ENCODE measurements at regions not wholly inside any gene's neighbourhood (a gene's known extent, or its start where the extent isn't known, plus 50 kb on each side); places are given as distances from the start of the nearest gene placed in this dataset.

DNA sequence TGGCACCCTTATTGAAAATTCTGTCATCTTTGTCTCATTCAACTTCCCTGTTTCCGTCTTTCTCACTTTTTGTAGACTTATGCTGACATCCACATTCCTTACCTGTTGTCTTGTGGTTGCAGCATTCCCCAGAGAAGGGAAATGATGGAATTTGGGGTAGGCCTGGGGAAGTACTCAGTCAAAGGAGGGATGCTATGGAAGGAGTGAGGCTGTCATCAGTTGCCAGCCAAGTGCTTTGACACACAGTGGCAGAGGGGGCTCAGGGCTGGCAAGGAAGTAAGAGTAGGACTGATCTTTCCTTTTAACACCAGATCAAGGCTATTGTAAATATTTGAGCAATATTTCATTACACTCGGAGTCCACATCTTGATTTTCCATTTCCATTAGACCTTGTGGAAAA is 64.4 kb downstream of the RPLP1 start (continued):
- no peak for TF ChIP-seq CREM (CRISPR knock-in tag; IDR thresholded peaks at IDR 0.05)

DNA sequence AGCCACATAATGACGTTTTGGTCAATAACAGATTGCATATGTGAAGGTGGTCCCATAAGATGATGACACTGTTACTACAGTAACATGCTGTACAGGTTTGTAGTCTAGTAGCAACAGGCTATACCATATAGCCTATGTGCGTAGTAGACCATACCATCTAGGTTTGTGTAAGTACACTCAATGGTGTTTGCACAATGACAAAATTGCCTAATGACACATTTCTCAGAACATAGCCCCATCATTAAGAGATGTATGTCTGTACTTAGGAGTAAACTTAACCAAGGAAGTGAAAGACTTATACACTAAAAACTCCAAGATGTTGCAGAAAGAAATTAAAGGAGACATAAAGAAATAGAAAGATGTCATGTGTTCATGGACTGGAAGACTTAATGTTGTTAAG is 66.2 kb downstream of the RPLP1 start:
- peaks cover 3% of the 10 kb centered on the region for H3K9me3 Mint-ChIP-seq
- no peaks in the 10 kb centered on the region for H3K27me3 Mint-ChIP-seq (ENCODE audit: low read depth)
- DNase-seq (ENCODE audit: low spot score) (no peak), ATAC-seq (no peak)
- H3K4me3 Mint-ChIP-seq = no peak overlapping the region
- H3K4me1 Mint-ChIP-seq = peaks cover 8% of the 10 kb centered on the region
- TF ChIP-seq, protein P1, sequence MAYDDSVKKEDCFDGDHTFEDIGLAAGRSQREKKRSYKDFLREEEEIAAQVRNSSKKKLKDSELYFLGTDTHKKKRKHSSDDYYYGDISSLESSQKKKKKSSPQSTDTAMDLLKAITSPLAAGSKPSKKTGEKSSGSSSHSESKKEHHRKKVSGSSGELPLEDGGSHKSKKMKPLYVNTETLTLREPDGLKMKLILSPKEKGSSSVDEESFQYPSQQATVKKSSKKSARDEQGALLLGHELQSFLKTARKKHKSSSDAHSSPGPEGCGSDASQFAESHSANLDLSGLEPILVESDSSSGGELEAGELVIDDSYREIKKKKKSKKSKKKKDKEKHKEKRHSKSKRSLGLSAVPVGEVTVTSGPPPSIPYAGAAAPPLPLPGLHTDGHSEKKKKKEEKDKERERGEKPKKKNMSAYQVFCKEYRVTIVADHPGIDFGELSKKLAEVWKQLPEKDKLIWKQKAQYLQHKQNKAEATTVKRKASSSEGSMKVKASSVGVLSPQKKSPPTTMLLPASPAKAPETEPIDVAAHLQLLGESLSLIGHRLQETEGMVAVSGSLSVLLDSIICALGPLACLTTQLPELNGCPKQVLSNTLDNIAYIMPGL (CRISPR knock-in tag; IDR thresholded peaks at IDR 0.05) = no peak
- TF ChIP-seq SP1 (CRISPR knock-in tag; conservative IDR thresholded peaks at IDR 0.05) = no peak
- TF ChIP-seq GTF2I (CRISPR knock-in tag; conservative IDR thresholded peaks at IDR 0.05) = no peak
- TF ChIP-seq, protein P2, sequence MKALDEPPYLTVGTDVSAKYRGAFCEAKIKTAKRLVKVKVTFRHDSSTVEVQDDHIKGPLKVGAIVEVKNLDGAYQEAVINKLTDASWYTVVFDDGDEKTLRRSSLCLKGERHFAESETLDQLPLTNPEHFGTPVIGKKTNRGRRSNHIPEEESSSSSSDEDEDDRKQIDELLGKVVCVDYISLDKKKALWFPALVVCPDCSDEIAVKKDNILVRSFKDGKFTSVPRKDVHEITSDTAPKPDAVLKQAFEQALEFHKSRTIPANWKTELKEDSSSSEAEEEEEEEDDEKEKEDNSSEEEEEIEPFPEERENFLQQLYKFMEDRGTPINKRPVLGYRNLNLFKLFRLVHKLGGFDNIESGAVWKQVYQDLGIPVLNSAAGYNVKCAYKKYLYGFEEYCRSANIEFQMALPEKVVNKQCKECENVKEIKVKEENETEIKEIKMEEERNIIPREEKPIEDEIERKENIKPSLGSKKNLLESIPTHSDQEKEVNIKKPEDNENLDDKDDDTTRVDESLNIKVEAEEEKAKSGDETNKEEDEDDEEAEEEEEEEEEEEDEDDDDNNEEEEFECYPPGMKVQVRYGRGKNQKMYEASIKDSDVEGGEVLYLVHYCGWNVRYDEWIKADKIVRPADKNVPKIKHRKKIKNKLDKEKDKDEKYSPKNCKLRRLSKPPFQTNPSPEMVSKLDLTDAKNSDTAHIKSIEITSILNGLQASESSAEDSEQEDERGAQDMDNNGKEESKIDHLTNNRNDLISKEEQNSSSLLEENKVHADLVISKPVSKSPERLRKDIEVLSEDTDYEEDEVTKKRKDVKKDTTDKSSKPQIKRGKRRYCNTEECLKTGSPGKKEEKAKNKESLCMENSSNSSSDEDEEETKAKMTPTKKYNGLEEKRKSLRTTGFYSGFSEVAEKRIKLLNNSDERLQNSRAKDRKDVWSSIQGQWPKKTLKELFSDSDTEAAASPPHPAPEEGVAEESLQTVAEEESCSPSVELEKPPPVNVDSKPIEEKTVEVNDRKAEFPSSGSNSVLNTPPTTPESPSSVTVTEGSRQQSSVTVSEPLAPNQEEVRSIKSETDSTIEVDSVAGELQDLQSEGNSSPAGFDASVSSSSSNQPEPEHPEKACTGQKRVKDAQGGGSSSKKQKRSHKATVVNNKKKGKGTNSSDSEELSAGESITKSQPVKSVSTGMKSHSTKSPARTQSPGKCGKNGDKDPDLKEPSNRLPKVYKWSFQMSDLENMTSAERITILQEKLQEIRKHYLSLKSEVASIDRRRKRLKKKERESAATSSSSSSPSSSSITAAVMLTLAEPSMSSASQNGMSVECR (CRISPR knock-in tag; IDR thresholded peaks at IDR 0.05; ENCODE audit: borderline replicate concordance) = no peak
- TF ChIP-seq, protein P3, sequence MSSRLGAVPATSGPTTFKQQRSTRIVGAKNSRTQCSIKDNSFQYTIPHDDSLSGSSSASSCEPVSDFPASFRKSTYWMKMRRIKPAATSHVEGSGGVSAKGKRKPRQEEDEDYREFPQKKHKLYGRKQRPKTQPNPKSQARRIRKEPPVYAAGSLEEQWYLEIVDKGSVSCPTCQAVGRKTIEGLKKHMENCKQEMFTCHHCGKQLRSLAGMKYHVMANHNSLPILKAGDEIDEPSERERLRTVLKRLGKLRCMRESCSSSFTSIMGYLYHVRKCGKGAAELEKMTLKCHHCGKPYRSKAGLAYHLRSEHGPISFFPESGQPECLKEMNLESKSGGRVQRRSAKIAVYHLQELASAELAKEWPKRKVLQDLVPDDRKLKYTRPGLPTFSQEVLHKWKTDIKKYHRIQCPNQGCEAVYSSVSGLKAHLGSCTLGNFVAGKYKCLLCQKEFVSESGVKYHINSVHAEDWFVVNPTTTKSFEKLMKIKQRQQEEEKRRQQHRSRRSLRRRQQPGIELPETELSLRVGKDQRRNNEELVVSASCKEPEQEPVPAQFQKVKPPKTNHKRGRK (CRISPR knock-in tag; IDR thresholded peaks at IDR 0.05; ENCODE audit: borderline replicate concordance) = no peak
- TF ChIP-seq, protein P4, sequence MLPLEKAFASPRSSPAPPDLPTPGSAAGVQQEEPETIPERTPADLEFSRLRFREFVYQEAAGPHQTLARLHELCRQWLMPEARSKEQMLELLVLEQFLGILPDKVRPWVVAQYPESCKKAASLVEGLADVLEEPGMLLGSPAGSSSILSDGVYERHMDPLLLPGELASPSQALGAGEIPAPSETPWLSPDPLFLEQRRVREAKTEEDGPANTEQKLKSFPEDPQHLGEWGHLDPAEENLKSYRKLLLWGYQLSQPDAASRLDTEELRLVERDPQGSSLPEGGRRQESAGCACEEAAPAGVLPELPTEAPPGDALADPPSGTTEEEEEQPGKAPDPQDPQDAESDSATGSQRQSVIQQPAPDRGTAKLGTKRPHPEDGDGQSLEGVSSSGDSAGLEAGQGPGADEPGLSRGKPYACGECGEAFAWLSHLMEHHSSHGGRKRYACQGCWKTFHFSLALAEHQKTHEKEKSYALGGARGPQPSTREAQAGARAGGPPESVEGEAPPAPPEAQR (CRISPR knock-in tag; IDR thresholded peaks at IDR 0.05) = no peak
- no peak for TF ChIP-seq CREB1 (CRISPR knock-in tag; IDR thresholded peaks at IDR 0.05)
- no peak for TF ChIP-seq SOX15 (CRISPR knock-in tag; IDR thresholded peaks at IDR 0.05)
- TF ChIP-seq ZNF121 (CRISPR knock-in tag; IDR thresholded peaks at IDR 0.05) = no peak
- TF ChIP-seq, protein P5, sequence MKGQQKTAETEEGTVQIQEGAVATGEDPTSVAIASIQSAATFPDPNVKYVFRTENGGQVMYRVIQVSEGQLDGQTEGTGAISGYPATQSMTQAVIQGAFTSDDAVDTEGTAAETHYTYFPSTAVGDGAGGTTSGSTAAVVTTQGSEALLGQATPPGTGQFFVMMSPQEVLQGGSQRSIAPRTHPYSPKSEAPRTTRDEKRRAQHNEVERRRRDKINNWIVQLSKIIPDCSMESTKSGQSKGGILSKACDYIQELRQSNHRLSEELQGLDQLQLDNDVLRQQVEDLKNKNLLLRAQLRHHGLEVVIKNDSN (CRISPR knock-in tag; IDR thresholded peaks at IDR 0.05) = no peak
- TF ChIP-seq NFYB (CRISPR knock-in tag; conservative IDR thresholded peaks at IDR 0.05; ENCODE audit: low read depth) = no peak
- ChIA-PET CTCF (no interaction called here), POLR2A (no interaction called here)
- no peak overlapping the region for H3K27ac Mint-ChIP-seq
- no peaks in the 10 kb centered on the region for H3K36me3 Mint-ChIP-seq

DNA sequence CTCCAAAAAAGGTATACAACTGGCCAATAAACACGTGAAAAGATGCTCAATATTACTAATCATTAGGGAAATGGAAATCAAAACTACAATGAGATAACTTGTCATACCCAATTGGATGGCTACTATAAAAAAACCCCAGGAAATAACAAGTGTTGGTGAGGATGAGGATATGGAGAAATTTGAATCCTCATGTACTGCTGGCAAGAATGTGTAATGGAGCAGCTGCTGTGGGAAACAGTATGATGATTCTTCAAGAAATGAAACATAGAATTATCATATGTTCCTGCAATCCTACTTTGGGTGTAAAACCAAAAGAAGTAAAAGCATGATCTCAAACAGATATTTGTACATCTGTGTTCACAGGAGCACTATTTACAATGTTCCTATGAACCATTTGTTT is 67.4 kb downstream of the RPLP1 start:
- H3K27me3 Mint-ChIP-seq (ENCODE audit: low read depth) = no peaks in the 10 kb centered on the region; the same call in 1 of the 2 replicates
- CTCF ChIA-PET = no interaction called here
- no peak for DNase-seq (ENCODE audit: low spot score)
- TF ChIP-seq ZNF219 (CRISPR knock-in tag; IDR thresholded peaks at IDR 0.05; ENCODE audit: borderline replicate concordance) (no peak), ZNF263 (CRISPR knock-in tag; IDR thresholded peaks at IDR 0.05; ENCODE audit: low read depth) (no peak), GABPB1 (CRISPR knock-in tag; IDR thresholded peaks at IDR 0.05) (no peak), ESRRA (CRISPR knock-in tag; IDR thresholded peaks at IDR 0.05; ENCODE audit: borderline replicate concordance) (no peak)
- TF ChIP-seq, protein P6, sequence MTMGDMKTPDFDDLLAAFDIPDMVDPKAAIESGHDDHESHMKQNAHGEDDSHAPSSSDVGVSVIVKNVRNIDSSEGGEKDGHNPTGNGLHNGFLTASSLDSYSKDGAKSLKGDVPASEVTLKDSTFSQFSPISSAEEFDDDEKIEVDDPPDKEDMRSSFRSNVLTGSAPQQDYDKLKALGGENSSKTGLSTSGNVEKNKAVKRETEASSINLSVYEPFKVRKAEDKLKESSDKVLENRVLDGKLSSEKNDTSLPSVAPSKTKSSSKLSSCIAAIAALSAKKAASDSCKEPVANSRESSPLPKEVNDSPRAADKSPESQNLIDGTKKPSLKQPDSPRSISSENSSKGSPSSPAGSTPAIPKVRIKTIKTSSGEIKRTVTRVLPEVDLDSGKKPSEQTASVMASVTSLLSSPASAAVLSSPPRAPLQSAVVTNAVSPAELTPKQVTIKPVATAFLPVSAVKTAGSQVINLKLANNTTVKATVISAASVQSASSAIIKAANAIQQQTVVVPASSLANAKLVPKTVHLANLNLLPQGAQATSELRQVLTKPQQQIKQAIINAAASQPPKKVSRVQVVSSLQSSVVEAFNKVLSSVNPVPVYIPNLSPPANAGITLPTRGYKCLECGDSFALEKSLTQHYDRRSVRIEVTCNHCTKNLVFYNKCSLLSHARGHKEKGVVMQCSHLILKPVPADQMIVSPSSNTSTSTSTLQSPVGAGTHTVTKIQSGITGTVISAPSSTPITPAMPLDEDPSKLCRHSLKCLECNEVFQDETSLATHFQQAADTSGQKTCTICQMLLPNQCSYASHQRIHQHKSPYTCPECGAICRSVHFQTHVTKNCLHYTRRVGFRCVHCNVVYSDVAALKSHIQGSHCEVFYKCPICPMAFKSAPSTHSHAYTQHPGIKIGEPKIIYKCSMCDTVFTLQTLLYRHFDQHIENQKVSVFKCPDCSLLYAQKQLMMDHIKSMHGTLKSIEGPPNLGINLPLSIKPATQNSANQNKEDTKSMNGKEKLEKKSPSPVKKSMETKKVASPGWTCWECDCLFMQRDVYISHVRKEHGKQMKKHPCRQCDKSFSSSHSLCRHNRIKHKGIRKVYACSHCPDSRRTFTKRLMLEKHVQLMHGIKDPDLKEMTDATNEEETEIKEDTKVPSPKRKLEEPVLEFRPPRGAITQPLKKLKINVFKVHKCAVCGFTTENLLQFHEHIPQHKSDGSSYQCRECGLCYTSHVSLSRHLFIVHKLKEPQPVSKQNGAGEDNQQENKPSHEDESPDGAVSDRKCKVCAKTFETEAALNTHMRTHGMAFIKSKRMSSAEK (CRISPR knock-in tag; IDR thresholded peaks at IDR 0.05; ENCODE audit: borderline replicate concordance) = no peak
- TF ChIP-seq, protein P7, sequence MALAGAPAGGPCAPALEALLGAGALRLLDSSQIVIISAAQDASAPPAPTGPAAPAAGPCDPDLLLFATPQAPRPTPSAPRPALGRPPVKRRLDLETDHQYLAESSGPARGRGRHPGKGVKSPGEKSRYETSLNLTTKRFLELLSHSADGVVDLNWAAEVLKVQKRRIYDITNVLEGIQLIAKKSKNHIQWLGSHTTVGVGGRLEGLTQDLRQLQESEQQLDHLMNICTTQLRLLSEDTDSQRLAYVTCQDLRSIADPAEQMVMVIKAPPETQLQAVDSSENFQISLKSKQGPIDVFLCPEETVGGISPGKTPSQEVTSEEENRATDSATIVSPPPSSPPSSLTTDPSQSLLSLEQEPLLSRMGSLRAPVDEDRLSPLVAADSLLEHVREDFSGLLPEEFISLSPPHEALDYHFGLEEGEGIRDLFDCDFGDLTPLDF (CRISPR knock-in tag; IDR thresholded peaks at IDR 0.05) = no peak

More for the DNA sequence above, 67.4 kb downstream of the RPLP1 start:
- Mint-ChIP-seq H3K4me3 (no peak overlapping the region), H3K9me3 (peaks cover 3% of the 10 kb centered on the region), H3K27ac (no peak overlapping the region), H3K36me3 (no peaks in the 10 kb centered on the region), H3K4me1 (peaks cover 20% of the 10 kb centered on the region)
- POLR2A ChIA-PET = no interaction called here
- no peak for ATAC-seq

All from WTC11 (cell line).